K562 (cell line): ENCODE measurements at regions not wholly inside any gene's neighbourhood (a gene's known extent, or its start where the extent isn't known, plus 50 kb on each side); places are given as distances from the start of the nearest gene placed in this dataset.

ENCODE experiments used
- CBFA2T3 ChIP-seq: fragments of 450-650 bp; IDR thresholded peaks from 2 replicates; pipeline ENCODE4 v1.6.1; 2017
- DNMT1 ChIP-seq: fragments of 450-650 bp; IDR thresholded peaks from 2 replicates; pipeline ENCODE4 v1.6.1; 2016; ENCODE audit warnings: antibody characterized with exemption, mild to moderate bottlenecking
- ERF ChIP-seq: fragments of 450-650 bp; formaldehyde crosslinking; IDR thresholded peaks from 2 replicates; pipeline ENCODE4 v1.4.0; 2020; ENCODE audit warnings: mild to moderate bottlenecking, mixed read lengths
- ETV6 ChIP-seq, 3 experiments: fragments of 150-350 bp in 1 of 3; sonication (generic) in 1 of 3; formaldehyde crosslinking in 1 of 3; IDR thresholded peaks; 2 replicates each; pipeline versions ENCODE4 v1.6.1 to v1.8.0; 2014 to 2022; ENCODE audit warnings: borderline replicate concordance in 2 of 3, low read depth in 2 of 3, antibody characterized with exemption in 1 of 3, low read length in 1 of 3, mild to moderate bottlenecking in 1 of 3, missing genetic modification reagents in 1 of 3
- EZH2 ChIP-seq: IDR thresholded peaks from 2 replicates; pipeline ENCODE4 v1.6.1; 2012; ENCODE audit warnings: low read depth, mild to moderate bottlenecking, inconsistent platforms, low read length, borderline replicate concordance
- HNRNPUL1 ChIP-seq: fragments of 200-400 bp; formaldehyde crosslinking; IDR thresholded peaks from 2 replicates; pipeline ENCODE4 v1.6.1; 2017; ENCODE audit warnings: low read length
- KDM5B ChIP-seq: fragments of 200-600 bp; sonication (generic); IDR thresholded peaks from 2 replicates; pipeline ENCODE4 v1.6.1; 2012; ENCODE audit warnings: low read depth, mild to moderate bottlenecking, moderate library complexity, low read length, control low read depth, inconsistent platforms; ENCODE audit not compliant: insufficient replicate concordance
- MAFG ChIP-seq: fragments of 450-650 bp; conservative IDR thresholded peaks from 2 replicates; pipeline ENCODE4 v1.6.1; 2016; ENCODE audit warnings: missing genetic modification characterization, missing compliant biosample characterization
- MCM3 ChIP-seq: fragments of 450-650 bp; IDR thresholded peaks from 2 replicates; pipeline ENCODE4 v1.6.1; 2016
- MECOM ChIP-seq: fragments of 250-450 bp; sonication (Bioruptor Pico); IDR thresholded peaks from 2 replicates; pipeline ENCODE4 v1.8.0; 2022; ENCODE audit warnings: inconsistent platforms
- MTA1 ChIP-seq: fragments of 450-650 bp; IDR thresholded peaks from 2 replicates; pipeline ENCODE4 v1.6.1; 2017; ENCODE audit warnings: borderline replicate concordance
- NRF1 ChIP-seq, 2 experiments: fragments of 450-650 bp; IDR thresholded peaks in 1 of 2; conservative IDR thresholded peaks in 1 of 2; 2 replicates each; pipeline ENCODE4 v1.6.1; 2014; ENCODE audit warnings: mild to moderate bottlenecking in 2 of 2
- POLR2AphosphoS2 ChIP-seq: IDR thresholded peaks from 2 replicates; pipeline ENCODE4 v1.6.1; 2012; ENCODE audit warnings: low read length, improper control_type of control experiment
- PPARD ChIP-seq: fragments of 250-450 bp; sonication (Bioruptor Pico); IDR thresholded peaks from 2 replicates; pipeline ENCODE4 v1.8.0; 2022; ENCODE audit warnings: inconsistent platforms, mild to moderate bottlenecking, moderate library complexity
- RBM14 ChIP-seq: fragments of 200-400 bp; formaldehyde crosslinking; IDR thresholded peaks from 2 replicates; pipeline ENCODE4 v1.6.1; 2018; ENCODE audit warnings: low read depth, mild to moderate bottlenecking, low read length, moderate library complexity, borderline replicate concordance; ENCODE audit not compliant: insufficient read depth
- SAP30 ChIP-seq: fragments of 200-600 bp; sonication (generic); IDR thresholded peaks from 2 replicates; pipeline ENCODE4 v1.6.1; 2012; ENCODE audit warnings: borderline replicate concordance, low read depth, mild to moderate bottlenecking, moderate library complexity, low read length, control low read depth, inconsistent platforms; ENCODE audit not compliant: insufficient read depth, poor library complexity, severe bottlenecking
- TCF7 ChIP-seq: sonication (generic); IDR thresholded peaks from 2 replicates; pipeline ENCODE4 v1.6.1; 2016; ENCODE audit warnings: antibody characterized with exemption, borderline replicate concordance
- TGIF2 ChIP-seq: sonication (generic); formaldehyde crosslinking; IDR thresholded peaks from 2 replicates; pipeline ENCODE4 v1.8.1; 2022; ENCODE audit warnings: mild to moderate bottlenecking, missing genetic modification reagents, moderate library complexity
- ZNF695 ChIP-seq: fragments of 450-650 bp; formaldehyde crosslinking; IDR thresholded peaks from 2 replicates; pipeline ENCODE4 v1.4.0; 2020; ENCODE audit warnings: mild to moderate bottlenecking, moderate library complexity
- ZNF766 ChIP-seq: fragments of 200-800 bp; sonication (Bioruptor generic); conservative IDR thresholded peaks from 2 replicates; pipeline ENCODE4 v1.6.1; 2016; ENCODE audit warnings: missing genetic modification characterization, missing compliant biosample characterization
- TF ChIP-seq, protein P1 (sequence below): sonication (generic); formaldehyde crosslinking; IDR thresholded peaks from 2 replicates; pipeline ENCODE4 v1.8.0; 2022; ENCODE audit warnings: missing genetic modification reagents, mild to moderate bottlenecking, borderline replicate concordance
- TF ChIP-seq, protein P2 (sequence below): fragments of 450-650 bp; IDR thresholded peaks from 2 replicates; pipeline ENCODE4 v1.6.1; 2017; ENCODE audit warnings: mild to moderate bottlenecking, moderate library complexity
- TF ChIP-seq, protein P3 (sequence below): fragments of 450-650 bp; formaldehyde crosslinking; conservative IDR thresholded peaks from 2 replicates; pipeline ENCODE4 v1.4.0; 2022; ENCODE audit warnings: mild to moderate bottlenecking, missing genetic modification characterization
- TF ChIP-seq, protein P4 (sequence below): sonication (generic); formaldehyde crosslinking; IDR thresholded peaks from 2 replicates; pipeline ENCODE4 v1.8.1; 2022; ENCODE audit warnings: missing genetic modification reagents

DNA sequence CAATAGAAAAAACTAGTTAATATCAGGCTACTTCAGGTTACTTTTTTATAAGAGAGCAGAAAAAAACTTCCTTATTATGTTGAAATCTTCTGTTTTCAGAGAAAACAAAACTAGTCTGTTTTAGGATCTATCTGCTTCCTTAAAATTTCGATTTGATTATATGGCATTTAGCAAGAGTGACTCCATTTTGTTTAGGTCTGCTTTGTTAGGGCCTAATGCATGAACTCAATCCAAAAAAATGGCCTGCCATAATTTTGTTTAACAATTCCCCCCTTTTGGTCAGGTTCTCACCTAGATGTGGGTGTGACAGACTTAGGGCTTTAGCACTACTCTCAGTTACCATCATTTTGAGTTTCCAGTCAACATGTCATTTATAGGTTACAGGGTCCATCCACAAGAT, 89.8 kb upstream of the GNG12 start (continued):
- TF ChIP-seq EZH2, result no peak
- TF ChIP-seq MECOM (CRISPR knock-in tag), result peak; percentile 94
- no peak for TF ChIP-seq RBM14
- TF ChIP-seq ZNF695 (CRISPR knock-in tag), result peak; percentile 88; the same call in 1 of the 2 replicates
- TF ChIP-seq, protein P1, sequence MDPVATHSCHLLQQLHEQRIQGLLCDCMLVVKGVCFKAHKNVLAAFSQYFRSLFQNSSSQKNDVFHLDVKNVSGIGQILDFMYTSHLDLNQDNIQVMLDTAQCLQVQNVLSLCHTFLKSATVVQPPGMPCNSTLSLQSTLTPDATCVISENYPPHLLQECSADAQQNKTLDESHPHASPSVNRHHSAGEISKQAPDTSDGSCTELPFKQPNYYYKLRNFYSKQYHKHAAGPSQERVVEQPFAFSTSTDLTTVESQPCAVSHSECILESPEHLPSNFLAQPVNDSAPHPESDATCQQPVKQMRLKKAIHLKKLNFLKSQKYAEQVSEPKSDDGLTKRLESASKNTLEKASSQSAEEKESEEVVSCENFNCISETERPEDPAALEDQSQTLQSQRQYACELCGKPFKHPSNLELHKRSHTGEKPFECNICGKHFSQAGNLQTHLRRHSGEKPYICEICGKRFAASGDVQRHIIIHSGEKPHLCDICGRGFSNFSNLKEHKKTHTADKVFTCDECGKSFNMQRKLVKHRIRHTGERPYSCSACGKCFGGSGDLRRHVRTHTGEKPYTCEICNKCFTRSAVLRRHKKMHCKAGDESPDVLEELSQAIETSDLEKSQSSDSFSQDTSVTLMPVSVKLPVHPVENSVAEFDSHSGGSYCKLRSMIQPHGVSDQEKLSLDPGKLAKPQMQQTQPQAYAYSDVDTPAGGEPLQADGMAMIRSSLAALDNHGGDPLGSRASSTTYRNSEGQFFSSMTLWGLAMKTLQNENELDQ (CRISPR knock-in tag), result no peak
- TF ChIP-seq, protein P2, sequence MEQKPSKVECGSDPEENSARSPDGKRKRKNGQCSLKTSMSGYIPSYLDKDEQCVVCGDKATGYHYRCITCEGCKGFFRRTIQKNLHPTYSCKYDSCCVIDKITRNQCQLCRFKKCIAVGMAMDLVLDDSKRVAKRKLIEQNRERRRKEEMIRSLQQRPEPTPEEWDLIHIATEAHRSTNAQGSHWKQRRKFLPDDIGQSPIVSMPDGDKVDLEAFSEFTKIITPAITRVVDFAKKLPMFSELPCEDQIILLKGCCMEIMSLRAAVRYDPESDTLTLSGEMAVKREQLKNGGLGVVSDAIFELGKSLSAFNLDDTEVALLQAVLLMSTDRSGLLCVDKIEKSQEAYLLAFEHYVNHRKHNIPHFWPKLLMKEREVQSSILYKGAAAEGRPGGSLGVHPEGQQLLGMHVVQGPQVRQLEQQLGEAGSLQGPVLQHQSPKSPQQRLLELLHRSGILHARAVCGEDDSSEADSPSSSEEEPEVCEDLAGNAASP, result no peak
- TF ChIP-seq HNRNPUL1, result no peak
- TF ChIP-seq MTA1, result no peak
- no peak for TF ChIP-seq MCM3
- TF ChIP-seq ZNF766, result peak; percentile 79
- no peak for TF ChIP-seq SAP30
- TF ChIP-seq, protein P3, sequence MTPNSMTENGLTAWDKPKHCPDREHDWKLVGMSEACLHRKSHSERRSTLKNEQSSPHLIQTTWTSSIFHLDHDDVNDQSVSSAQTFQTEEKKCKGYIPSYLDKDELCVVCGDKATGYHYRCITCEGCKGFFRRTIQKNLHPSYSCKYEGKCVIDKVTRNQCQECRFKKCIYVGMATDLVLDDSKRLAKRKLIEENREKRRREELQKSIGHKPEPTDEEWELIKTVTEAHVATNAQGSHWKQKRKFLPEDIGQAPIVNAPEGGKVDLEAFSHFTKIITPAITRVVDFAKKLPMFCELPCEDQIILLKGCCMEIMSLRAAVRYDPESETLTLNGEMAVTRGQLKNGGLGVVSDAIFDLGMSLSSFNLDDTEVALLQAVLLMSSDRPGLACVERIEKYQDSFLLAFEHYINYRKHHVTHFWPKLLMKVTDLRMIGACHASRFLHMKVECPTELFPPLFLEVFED (CRISPR knock-in tag), result no peak
- TF ChIP-seq CBFA2T3, result no peak
- TF ChIP-seq, protein P4, sequence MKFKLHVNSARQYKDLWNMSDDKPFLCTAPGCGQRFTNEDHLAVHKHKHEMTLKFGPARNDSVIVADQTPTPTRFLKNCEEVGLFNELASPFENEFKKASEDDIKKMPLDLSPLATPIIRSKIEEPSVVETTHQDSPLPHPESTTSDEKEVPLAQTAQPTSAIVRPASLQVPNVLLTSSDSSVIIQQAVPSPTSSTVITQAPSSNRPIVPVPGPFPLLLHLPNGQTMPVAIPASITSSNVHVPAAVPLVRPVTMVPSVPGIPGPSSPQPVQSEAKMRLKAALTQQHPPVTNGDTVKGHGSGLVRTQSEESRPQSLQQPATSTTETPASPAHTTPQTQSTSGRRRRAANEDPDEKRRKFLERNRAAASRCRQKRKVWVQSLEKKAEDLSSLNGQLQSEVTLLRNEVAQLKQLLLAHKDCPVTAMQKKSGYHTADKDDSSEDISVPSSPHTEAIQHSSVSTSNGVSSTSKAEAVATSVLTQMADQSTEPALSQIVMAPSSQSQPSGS (CRISPR knock-in tag), result no peak
- TF ChIP-seq TGIF2 (CRISPR knock-in tag), result no peak
- TF ChIP-seq POLR2AphosphoS2, result no peak
- no peak for TF ChIP-seq DNMT1
- no peak for TF ChIP-seq ERF (CRISPR knock-in tag)
- 0 out of 2 replicates have a peak, but pooled peaks have one; percentile 71 for TF ChIP-seq PPARD (CRISPR knock-in tag)
- no peak for TF ChIP-seq KDM5B
- TF ChIP-seq NRF1 (conservative IDR thresholded peaks at IDR 0.05 in 1 of 2, IDR thresholded peaks at IDR 0.05 in 1 of 2), result no peak
- no peak for TF ChIP-seq MAFG (tag)
- TF ChIP-seq TCF7, result no peak
- no peak for TF ChIP-seq ETV6 (IDR thresholded peaks at IDR 0.05; ENCODE audit: borderline replicate concordance in 1 of 2, low read depth in 2 of 2, low read length in 1 of 2)
- no peak for TF ChIP-seq ETV6 (CRISPR knock-in tag; IDR thresholded peaks at IDR 0.05; ENCODE audit: borderline replicate concordance)
